HCT116 (cell line): ENCODE measurements at regions not wholly inside any gene's neighbourhood (a gene's known extent, or its start where the extent isn't known, plus 50 kb on each side); places are given as distances from the start of the nearest gene placed in this dataset.

ENCODE experiments used
- ATAC-seq: fragments of 200-7000 bp; cut with Tn5 transposase; 2 replicates; pipeline ENCODE4 v1.9.1; 2020; ENCODE audit warnings: mild to moderate bottlenecking, moderate library complexity
- BruUV-seq: library from RNA; stranded (reverse); fragments of 400-500 nt; replicated peaks from 2 replicates; lab custom pipeline; 2021; lab: Mats Ljungman, UMichigan
- CTCF ChIA-PET: fragments of 300-600 bp; sonication (Branson Sonifier 250); formaldehyde crosslinking; loops from one replicate; lab custom pipeline; 2021; ENCODE audit warnings: antibody characterized with exemption; lab: Charles Lee
- POLR2A ChIA-PET: fragments of 300-600, 350-600 bp; sonication (Branson Sonifier 250); formaldehyde crosslinking; loops from one replicate; lab custom pipeline; 2021; ENCODE audit warnings: antibody characterized with exemption; lab: Charles Lee
- RAD21 ChIA-PET, 2 experiments: fragments of 300-600 bp; sonication (Branson Sonifier 250); formaldehyde crosslinking; loops; one replicate each; lab custom pipeline; 2023; ENCODE audit warnings: low total read pairs in 2 of 2; ENCODE audit not compliant: uncharacterized antibody in 2 of 2, unreplicated experiment in 2 of 2, low non-redundant PET in 1 of 2; lab: Charles Lee
- DNase-seq: peaks from one replicate; pipeline ENCODE4 v3.0.0-alpha.2; 2010; ENCODE audit warnings: low read depth, low spot score
- H2AFZ ChIP-seq: fragments of 200-600 bp; shearing (Covaris generic), sonication (generic); 2 replicates; pipeline ENCODE4 v1.6.1; 2017; ENCODE audit warnings: low read depth, mixed run types, mixed read lengths, antibody characterized with exemption, low read length; ENCODE audit not compliant: poor library complexity, severe bottlenecking
- H3K27ac ChIP-seq: 2 replicates; pipeline ENCODE4 v1.5.1; 2012; ENCODE audit warnings: low read depth, low read length
- H3K27me3 ChIP-seq: fragments of 200-600 bp; sonication (generic); 2 replicates; pipeline ENCODE4 v1.6.1; 2016; ENCODE audit warnings: mixed run types, low read length, mixed read lengths; ENCODE audit not compliant: insufficient read depth
- H3K36me3 ChIP-seq, 2 experiments: fragments of 200-500 bp in 1 of 2; fragments of 200-600 bp in 1 of 2; sonication (Bioruptor generic) in 1 of 2; sonication (generic) in 1 of 2; 2 replicates each; pipeline versions ENCODE4 v1.5.1 to v1.6.1; 2014 to 2016; ENCODE audit warnings: low read length in 2 of 2, inconsistent platforms in 1 of 2, mixed read lengths in 1 of 2, mixed run types in 1 of 2; ENCODE audit not compliant: insufficient read depth in 2 of 2, control insufficient read depth in 1 of 2
- H3K4me1 ChIP-seq, 2 experiments: fragments of 200-600 bp in 1 of 2; sonication (generic) in 1 of 2; 2 replicates each; pipeline versions ENCODE4 v1.5.1 to v1.6.1; 2012 to 2017; ENCODE audit warnings: low read length in 2 of 2, inconsistent platforms in 1 of 2, mild to moderate bottlenecking in 1 of 2, mixed read lengths in 1 of 2, mixed run types in 1 of 2, moderate library complexity in 1 of 2; ENCODE audit not compliant: insufficient read depth in 2 of 2, control insufficient read depth in 1 of 2
- H3K4me2 ChIP-seq: fragments of 200-600 bp; sonication (generic); 2 replicates; pipeline ENCODE4 v1.6.1; 2017; ENCODE audit warnings: mixed run types, low read length, mixed read lengths
- H3K4me3 ChIP-seq, 2 experiments: fragments of 200-600 bp in 1 of 2; sonication (generic) in 1 of 2; replicated peaks in 1 of 2; 2 replicates each; pipeline ENCODE4 v1.5.1; 2011 to 2016; ENCODE audit warnings: low read length in 2 of 2, control low read depth in 1 of 2, low read depth in 1 of 2, mild to moderate bottlenecking in 1 of 2, mixed read lengths in 1 of 2, mixed run types in 1 of 2
- H3K79me2 ChIP-seq: fragments of 200-600 bp; sonication (generic); 2 replicates; pipeline ENCODE4 v1.6.1; 2017; ENCODE audit warnings: mild to moderate bottlenecking, mixed run types, low read length, moderate library complexity, mixed read lengths; ENCODE audit not compliant: insufficient read depth
- H3K9ac ChIP-seq: fragments of 200-600 bp; sonication (generic); 2 replicates; pipeline ENCODE4 v1.6.1; 2016; ENCODE audit warnings: low read length, mixed read lengths
- H3K9me2 ChIP-seq: fragments of 200-600 bp; sonication (generic), shearing (Covaris generic); 2 replicates; pipeline ENCODE4 v1.6.1; 2017; ENCODE audit warnings: mixed run types, mild to moderate bottlenecking, moderate library complexity; ENCODE audit not compliant: insufficient read depth
- H3K9me3 ChIP-seq, 2 experiments: fragments of 200-500 bp in 1 of 2; fragments of 200-600 bp in 1 of 2; sonication (Bioruptor generic) in 1 of 2; sonication (generic) in 1 of 2; 2 replicates each; pipeline ENCODE4 v1.6.1; 2014 to 2017; ENCODE audit warnings: low read length in 2 of 2, mixed read lengths in 2 of 2, inconsistent platforms in 1 of 2, low read depth in 1 of 2, mild to moderate bottlenecking in 1 of 2, mixed run types in 1 of 2, moderate library complexity in 1 of 2; ENCODE audit not compliant: control insufficient read depth in 1 of 2, insufficient read depth in 1 of 2
- H4K20me1 ChIP-seq: fragments of 200-600 bp; sonication (generic), shearing (Covaris generic); 2 replicates; pipeline ENCODE4 v1.6.1; 2017; ENCODE audit warnings: mixed run types, mild to moderate bottlenecking, moderate library complexity; ENCODE audit not compliant: insufficient read depth
- ATF3 ChIP-seq: IDR thresholded peaks from 2 replicates; pipeline ENCODE4 v1.6.1; 2012
- CBX3 ChIP-seq: IDR thresholded peaks from 2 replicates; pipeline ENCODE4 v1.6.1; 2012; ENCODE audit warnings: low read depth
- CTCF ChIP-seq, 3 experiments: fragments of 200-600 bp in 1 of 3; sonication (generic) in 1 of 3; IDR thresholded peaks in 2 of 3; conservative IDR thresholded peaks in 1 of 3; 2 replicates each; pipeline ENCODE4 v1.5.1; 2012 to 2017; ENCODE audit warnings: low read depth in 2 of 3, low read length in 2 of 3, antibody characterized with exemption in 1 of 3, borderline replicate concordance in 1 of 3, control low read depth in 1 of 3, mild to moderate bottlenecking in 1 of 3, mixed read lengths in 1 of 3, mixed run types in 1 of 3, moderate library complexity in 1 of 3; ENCODE audit not compliant: insufficient read depth in 1 of 3
- EGR1 ChIP-seq: IDR thresholded peaks from 2 replicates; pipeline ENCODE4 v1.6.1; 2012; ENCODE audit warnings: low read depth
- ELF1 ChIP-seq: IDR thresholded peaks from 2 replicates; pipeline ENCODE4 v1.6.1; 2012; ENCODE audit warnings: low read depth, borderline replicate concordance
- EZH2 ChIP-seq: fragments of 200-600 bp; sonication (generic); IDR thresholded peaks from 2 replicates; pipeline ENCODE4 v1.6.1; 2017; ENCODE audit warnings: antibody characterized with exemption, mixed run types
- EZH2phosphoT487 ChIP-seq: fragments of 200-600 bp; IDR thresholded peaks from 2 replicates; pipeline ENCODE4 v1.6.1; 2018; ENCODE audit warnings: antibody characterized with exemption, borderline replicate concordance
- JUND ChIP-seq: IDR thresholded peaks from 2 replicates; pipeline ENCODE4 v1.6.1; 2012
- MAX ChIP-seq: IDR thresholded peaks from 2 replicates; pipeline ENCODE4 v1.6.1; 2012
- POLR2AphosphoS5 ChIP-seq: IDR thresholded peaks from 2 replicates; pipeline ENCODE4 v1.6.1; 2011; ENCODE audit warnings: mild to moderate bottlenecking, low read depth, low read length, moderate library complexity
- RAD21 ChIP-seq: IDR thresholded peaks from 2 replicates; pipeline ENCODE4 v1.6.1; 2012; ENCODE audit warnings: low read depth, mild to moderate bottlenecking
- REST ChIP-seq: IDR thresholded peaks from 2 replicates; pipeline ENCODE4 v1.6.1; 2012; ENCODE audit warnings: low read depth
- SRF ChIP-seq: IDR thresholded peaks from 2 replicates; pipeline ENCODE4 v1.6.1; 2012; ENCODE audit warnings: low read depth
- TCF7L2 ChIP-seq: IDR thresholded peaks from 2 replicates; pipeline ENCODE4 v1.7.0; 2011; ENCODE audit warnings: borderline replicate concordance, inconsistent platforms; ENCODE audit not compliant: insufficient read depth, insufficient read length; ENCODE audit errors: extremely low read depth
- YY1 ChIP-seq: IDR thresholded peaks from 2 replicates; pipeline ENCODE4 v1.6.1; 2011; ENCODE audit warnings: low read length, low read depth, moderate library complexity, mild to moderate bottlenecking; ENCODE audit not compliant: insufficient replicate concordance; ENCODE audit errors: extremely low read depth
- ZBTB33 ChIP-seq: IDR thresholded peaks from 2 replicates; pipeline ENCODE4 v1.6.1; 2011; ENCODE audit warnings: mild to moderate bottlenecking, low read length, moderate library complexity; ENCODE audit not compliant: insufficient replicate concordance; ENCODE audit errors: extremely low read depth
- ZFX ChIP-seq: fragments of 450-650 bp; IDR thresholded peaks from 2 replicates; pipeline ENCODE4 v1.6.1; 2017
- ZNF274 ChIP-seq: fragments of 200-500 bp; sonication (Bioruptor generic); IDR thresholded peaks from 2 replicates; pipeline ENCODE4 v1.6.1; 2014; ENCODE audit warnings: mild to moderate bottlenecking, low read depth, low read length, inconsistent platforms
- intact Hi-C: fragments of 100-400 bp; cut with micrococcal nuclease; formaldehyde crosslinking; loops from 2 replicates; pipeline ENCODE4 v1.10.0; 2022

- H3K9ac ChIP-seq, result no peak overlapping the region
- no peak overlapping the region for H3K4me3 ChIP-seq
- no peak overlapping the region for H3K27ac ChIP-seq
- CTCF ChIA-PET, result no interaction called here
- H3K4me2 ChIP-seq, result no peak overlapping the region
- no peak for ATAC-seq
- H2AFZ ChIP-seq, result no peak overlapping the region
- BruUV-seq, result no TSS peak
- no peaks in the 10 kb centered on the region for H3K9me2 ChIP-seq
- H3K9me3 ChIP-seq, result peaks cover 0 to 14% of the 10 kb centered on the region in 2 experiments; a peak in 2 of 4 replicates
- H4K20me1 ChIP-seq, result no peaks in the 10 kb centered on the region
- no peaks in the 10 kb centered on the region for H3K27me3 ChIP-seq
- no peaks in the 10 kb centered on the region for H3K36me3 ChIP-seq
- TF ChIP-seq RAD21, result no peak
- no peak for TF ChIP-seq CBX3
- no peak for TF ChIP-seq SRF
- no peak for TF ChIP-seq REST
- TF ChIP-seq EGR1, result no peak
- no peak for TF ChIP-seq TCF7L2
- TF ChIP-seq ELF1, result no peak
- no peak for TF ChIP-seq EZH2
- TF ChIP-seq POLR2AphosphoS5, result no peak
- no peak for TF ChIP-seq ZFX
- TF ChIP-seq YY1, result no peak
- TF ChIP-seq ZBTB33, result no peak
- TF ChIP-seq EZH2phosphoT487, result no peak
- no peak for TF ChIP-seq ATF3
- TF ChIP-seq ZNF274, result no peak
- no peak for TF ChIP-seq JUND
- TF ChIP-seq MAX, result no peak
- no peak for TF ChIP-seq CTCF (IDR thresholded peaks at IDR 0.05 in 2 of 3, conservative IDR thresholded peaks at IDR 0.05 in 1 of 3; ENCODE audit: borderline replicate concordance in 1 of 3, insufficient read depth in 1 of 3, low read depth in 2 of 3, low read length in 2 of 3)
- TF ChIP-seq, all 23 proteins: peak for 0
- RAD21 ChIA-PET, result no interaction called here
- POLR2A ChIA-PET, result no interaction called here
- intact Hi-C loops, result no loop called here
- DNase-seq, result no peak
- Histone ChIP-seq H3K79me2 (no peaks in the 10 kb centered on the region), H3K4me1 (no peaks in the 10 kb centered on the region)
Measured at GRCh38 chr7:57399251-57399940, 50.6 kb upstream of the ZNF716 start.
